Calu3 (cell line): ENCODE measurements at regions not wholly inside any gene's neighbourhood (a gene's known extent, or its start where the extent isn't known, plus 50 kb on each side); places are given as distances from the start of the nearest gene placed in this dataset.

Experiments
- BruUV-seq: library from RNA; stranded (reverse); fragments of 400-500 nt; replicated peaks from 2 replicates; lab custom pipeline; 2021; lab: Mats Ljungman, UMichigan
- CTCF ChIA-PET: fragments of 300-600 bp; sonication (Branson Sonifier 250); formaldehyde crosslinking; loops from one replicate; lab custom pipeline; 2022; ENCODE audit warnings: antibody characterized with exemption; lab: Charles Lee
- DNase-seq: peaks from one replicate; pipeline ENCODE4 v3.0.0; 2022
- H3K27ac Mint-ChIP-seq: one replicate; pipeline ENCODE4 v1.8.0; 2022; ENCODE audit warnings: mixed read lengths; ENCODE audit not compliant: unreplicated experiment
- H3K27me3 Mint-ChIP-seq: one replicate; pipeline ENCODE4 v1.8.0; 2022; ENCODE audit warnings: mixed read lengths; ENCODE audit not compliant: unreplicated experiment
- H3K36me3 Mint-ChIP-seq: one replicate; pipeline ENCODE4 v1.8.0; 2022; ENCODE audit warnings: mild to moderate bottlenecking, moderate library complexity, mixed read lengths; ENCODE audit not compliant: insufficient read depth, unreplicated experiment
- H3K4me1 Mint-ChIP-seq: one replicate; pipeline ENCODE4 v1.8.0; 2022; ENCODE audit warnings: mild to moderate bottlenecking, low read depth, mixed read lengths; ENCODE audit not compliant: unreplicated experiment
- H3K4me3 Mint-ChIP-seq: one replicate; pipeline ENCODE4 v1.8.0; 2022; ENCODE audit warnings: mild to moderate bottlenecking, low read depth, moderate library complexity, mixed read lengths; ENCODE audit not compliant: unreplicated experiment
- H3K9me3 Mint-ChIP-seq: one replicate; pipeline ENCODE4 v1.8.0; 2022; ENCODE audit warnings: low read depth, mixed read lengths; ENCODE audit not compliant: unreplicated experiment
- intact Hi-C: fragments of 100-400 bp; cut with micrococcal nuclease; formaldehyde crosslinking; loops from one replicate; pipeline ENCODE4 v1.10.0; 2022; ENCODE audit not compliant: unreplicated experiment
- TF ChIP-seq, protein P1 (sequence below): fragments of 200-600 bp; IDR thresholded peaks from one replicate; pipeline ENCODE4 v1.8.0; 2022; ENCODE audit warnings: antibody characterized with exemption; ENCODE audit not compliant: unreplicated experiment

DNA sequence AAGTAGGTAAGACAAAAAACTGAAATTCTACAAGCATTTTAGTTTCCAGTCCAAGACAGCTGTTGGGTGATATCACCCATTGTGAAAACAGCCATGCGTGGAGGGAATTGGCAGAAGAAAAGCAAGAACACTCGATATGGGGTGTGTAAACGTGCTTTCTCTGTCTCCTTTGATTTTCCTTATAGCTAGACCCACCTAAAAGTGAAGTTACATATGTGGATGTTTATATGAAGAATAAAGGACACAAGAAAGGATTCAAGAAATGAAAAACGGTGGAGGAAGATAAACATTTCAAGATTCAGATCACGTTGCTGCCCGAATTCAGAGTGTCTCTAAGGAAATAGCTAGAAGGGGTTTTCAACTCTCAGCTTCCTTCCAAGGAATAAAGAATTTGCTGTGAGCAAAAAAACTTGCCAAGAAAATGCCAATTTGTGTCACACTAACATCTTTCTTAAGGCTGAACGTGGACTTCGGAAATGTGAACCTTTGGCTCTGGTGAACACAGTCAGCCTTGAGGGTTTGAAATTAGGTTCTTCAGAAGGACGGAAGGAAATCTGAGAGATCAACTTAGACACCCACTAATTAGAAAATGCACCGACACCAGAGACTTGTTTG, 269.0 kb upstream of the ADAMTS9 start:
- H3K36me3 Mint-ChIP-seq: no peaks in the 10 kb centered on the region
- intact Hi-C loops: loop anchor here (5.0 kb wide), 1 partner anchor 95 kb away; no protein-coding TSS in a partner anchor
- no TSS peak for BruUV-seq
- H3K9me3 Mint-ChIP-seq: no peaks in the 10 kb centered on the region
- TF ChIP-seq, protein P1, sequence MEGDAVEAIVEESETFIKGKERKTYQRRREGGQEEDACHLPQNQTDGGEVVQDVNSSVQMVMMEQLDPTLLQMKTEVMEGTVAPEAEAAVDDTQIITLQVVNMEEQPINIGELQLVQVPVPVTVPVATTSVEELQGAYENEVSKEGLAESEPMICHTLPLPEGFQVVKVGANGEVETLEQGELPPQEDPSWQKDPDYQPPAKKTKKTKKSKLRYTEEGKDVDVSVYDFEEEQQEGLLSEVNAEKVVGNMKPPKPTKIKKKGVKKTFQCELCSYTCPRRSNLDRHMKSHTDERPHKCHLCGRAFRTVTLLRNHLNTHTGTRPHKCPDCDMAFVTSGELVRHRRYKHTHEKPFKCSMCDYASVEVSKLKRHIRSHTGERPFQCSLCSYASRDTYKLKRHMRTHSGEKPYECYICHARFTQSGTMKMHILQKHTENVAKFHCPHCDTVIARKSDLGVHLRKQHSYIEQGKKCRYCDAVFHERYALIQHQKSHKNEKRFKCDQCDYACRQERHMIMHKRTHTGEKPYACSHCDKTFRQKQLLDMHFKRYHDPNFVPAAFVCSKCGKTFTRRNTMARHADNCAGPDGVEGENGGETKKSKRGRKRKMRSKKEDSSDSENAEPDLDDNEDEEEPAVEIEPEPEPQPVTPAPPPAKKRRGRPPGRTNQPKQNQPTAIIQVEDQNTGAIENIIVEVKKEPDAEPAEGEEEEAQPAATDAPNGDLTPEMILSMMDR: no peak
- H3K27me3 Mint-ChIP-seq: no peaks in the 10 kb centered on the region
- no peak for DNase-seq
- H3K27ac Mint-ChIP-seq: no peak overlapping the region
- H3K4me3 Mint-ChIP-seq: no peak overlapping the region
- CTCF ChIA-PET: no interaction called here
- H3K4me1 Mint-ChIP-seq: peaks cover 9% of the 10 kb centered on the region

DNA sequence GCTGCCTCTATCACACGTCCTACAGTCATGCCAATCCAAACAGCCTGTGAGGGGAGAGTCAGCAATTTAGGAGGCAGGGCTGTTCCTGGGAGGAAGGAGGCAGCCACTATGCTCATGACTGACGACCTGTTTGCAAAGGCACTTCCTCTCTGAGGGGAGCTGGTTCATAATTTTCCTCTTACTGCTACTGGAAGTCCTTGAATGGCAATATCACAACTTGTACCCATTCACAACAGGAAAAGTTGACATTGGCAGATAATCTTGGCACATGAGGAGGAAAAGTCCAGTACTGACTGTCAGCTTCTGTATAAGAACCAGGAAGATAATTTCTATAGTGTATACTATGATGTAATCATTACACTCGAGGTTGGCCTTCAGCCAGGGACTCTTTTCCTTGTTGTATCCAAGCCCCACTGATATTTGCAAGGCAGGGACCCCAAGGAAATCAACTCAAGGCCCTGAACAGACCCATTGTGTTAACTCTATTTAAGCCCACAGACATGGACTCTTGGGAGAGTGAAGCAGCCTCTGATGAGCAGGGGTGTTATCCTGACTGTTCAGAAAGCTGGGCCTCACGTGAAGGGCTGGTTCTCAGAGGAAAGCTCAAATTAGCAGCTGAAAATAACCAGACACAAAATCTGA, 267.3 kb upstream of the ADAMTS9 start:
- Mint-ChIP-seq H3K9me3 (no peaks in the 10 kb centered on the region), H3K36me3 (no peaks in the 10 kb centered on the region), H3K4me3 (no peak overlapping the region), H3K4me1 (peaks cover 9% of the 10 kb centered on the region), H3K27me3 (no peaks in the 10 kb centered on the region), H3K27ac (no peak overlapping the region)
- DNase-seq: peak; percentile 23
- TF ChIP-seq, protein P1: no peak
- CTCF ChIA-PET: no interaction called here
- BruUV-seq: no TSS peak
- intact Hi-C loops: loop anchor here (5.0 kb wide), 1 partner anchor 97 kb away; no protein-coding TSS in a partner anchor

DNA sequence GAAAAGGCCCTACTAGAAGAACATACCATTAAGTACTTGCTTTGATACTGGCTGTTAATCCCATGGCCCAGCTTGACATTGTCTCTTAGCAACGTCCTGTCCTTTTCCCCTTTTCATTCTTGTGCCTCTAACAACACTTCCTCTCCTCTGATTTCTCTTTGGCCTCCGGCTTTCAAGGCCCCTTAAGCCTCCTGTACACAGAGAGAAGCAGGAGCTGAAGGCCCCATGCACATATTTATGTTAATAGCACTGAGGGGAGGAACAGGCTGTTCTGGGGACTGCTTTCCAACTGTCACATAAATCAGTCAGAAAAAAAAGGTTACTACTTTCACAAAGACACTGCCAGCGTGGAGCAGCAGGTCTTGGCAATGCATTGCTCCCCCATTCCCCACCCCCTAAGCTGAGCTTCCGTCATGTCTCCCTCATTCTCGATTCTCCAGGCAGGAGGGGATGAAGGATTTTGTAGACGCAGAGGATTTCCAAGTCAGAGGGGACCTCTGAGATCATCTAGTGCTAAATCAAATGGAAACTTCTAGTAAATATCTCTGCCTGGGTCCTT, 257.4 kb upstream of the ADAMTS9 start:
- CTCF ChIA-PET: no interaction called here
- intact Hi-C loops: no loop called here
- no peak overlapping the region for H3K4me3 Mint-ChIP-seq
- no peaks in the 10 kb centered on the region for H3K9me3 Mint-ChIP-seq
- no peak overlapping the region for H3K27ac Mint-ChIP-seq
- TF ChIP-seq, protein P1: no peak
- no peaks in the 10 kb centered on the region for H3K36me3 Mint-ChIP-seq
- BruUV-seq: no TSS peak
- H3K4me1 Mint-ChIP-seq: no peaks in the 10 kb centered on the region
- H3K27me3 Mint-ChIP-seq: no peaks in the 10 kb centered on the region
- no peak for DNase-seq

DNA sequence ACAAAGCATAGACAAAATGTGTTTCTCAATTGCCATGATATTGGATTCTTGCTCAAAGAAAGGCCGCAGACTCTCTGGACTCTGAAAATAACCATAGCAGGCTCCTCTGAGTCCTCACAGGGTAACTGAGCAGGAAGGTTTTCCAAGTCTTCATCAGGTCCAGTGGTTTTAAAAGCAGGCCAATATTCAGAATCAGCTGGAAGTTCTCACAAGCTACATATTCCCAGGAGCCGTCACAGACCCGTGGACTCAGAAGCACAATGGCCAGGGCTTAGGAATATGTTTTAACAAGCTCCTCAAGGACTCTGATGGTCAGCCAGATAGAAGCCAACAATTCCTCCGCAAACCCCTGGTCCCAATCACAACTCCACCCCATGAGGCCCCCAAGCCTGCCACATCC, 256.1 kb upstream of the ADAMTS9 start:
- TF ChIP-seq, protein P1: no peak
- Mint-ChIP-seq H3K4me1 (no peaks in the 10 kb centered on the region), H3K9me3 (no peaks in the 10 kb centered on the region), H3K36me3 (no peaks in the 10 kb centered on the region), H3K27me3 (no peaks in the 10 kb centered on the region), H3K4me3 (no peak overlapping the region), H3K27ac (no peak overlapping the region)
- DNase-seq: no peak
- intact Hi-C loops: no loop called here
- BruUV-seq: no TSS peak
- CTCF ChIA-PET: no interaction called here
